GM18502 (cell line): ENCODE measurements at regions not wholly inside any gene's neighbourhood (a gene's known extent, or its start where the extent isn't known, plus 50 kb on each side); places are given as distances from the start of the nearest gene placed in this dataset.
"Not testable (repeated sequence)": the region's sequence is repeated elsewhere in the genome, so short reads cannot be mapped to it uniquely, and the experiment has no call there.

ENCODE experiments used
- ATAC-seq: cut with Tn5 transposase; IDR thresholded peaks from one replicate; pipeline ENCODE4 v1.9.1; 2021; ENCODE audit warnings: mild to moderate bottlenecking; ENCODE audit not compliant: unreplicated experiment, poor library complexity

GRCh38 chr20:48222595-48223180 lies 437.4 kb upstream of the SULF2 start:
- no peak for ATAC-seq

GRCh38 chr20:48220033-48220633 lies 434.9 kb upstream of the SULF2 start:
- no peak for ATAC-seq

- ATAC-seq, result no peak
Observed at GRCh38 chr20:48219306-48219705, 434.0 kb upstream of the SULF2 start.

- ATAC-seq, result no peak
Observed at GRCh38 chr20:48217190-48217589, 431.9 kb upstream of the SULF2 start.

GRCh38 chr20:48215536-48215935 lies 430.3 kb upstream of the SULF2 start:
- no peak for ATAC-seq

- no peak for ATAC-seq
Observed at GRCh38 chr20:48214601-48215000, 429.3 kb upstream of the SULF2 start.

GRCh38 chr20:48213635-48214034 lies 428.4 kb upstream of the SULF2 start:
- not testable (repeated sequence) for ATAC-seq

- ATAC-seq, result no peak
Observed at GRCh38 chr20:48212806-48213509, 427.7 kb upstream of the SULF2 start.

- ATAC-seq, result no peak
Observed at GRCh38 chr20:48211847-48212246, 426.6 kb upstream of the SULF2 start.

- ATAC-seq, result no peak
Observed at GRCh38 chr20:48211238-48211637, 426.0 kb upstream of the SULF2 start.

GRCh38 chr20:48210111-48211027 lies 425.1 kb upstream of the SULF2 start:
- no peak for ATAC-seq

GRCh38 chr20:48209102-48209501 lies 423.8 kb upstream of the SULF2 start:
- ATAC-seq, result no peak

- no peak for ATAC-seq
Observed at GRCh38 chr20:48208176-48208575, 422.9 kb upstream of the SULF2 start.

- no peak for ATAC-seq
Observed at GRCh38 chr20:48207505-48207904, 422.2 kb upstream of the SULF2 start.

- ATAC-seq, result no peak
Observed at GRCh38 chr20:48205786-48206185, 420.5 kb upstream of the SULF2 start.

GRCh38 chr20:48205281-48205782 lies 420.1 kb upstream of the SULF2 start:
- ATAC-seq, result no peak

- ATAC-seq, result no peak
Observed at GRCh38 chr20:48204499-48204898, 419.2 kb upstream of the SULF2 start.

GRCh38 chr20:48203252-48203651 lies 418.0 kb upstream of the SULF2 start:
- ATAC-seq, result no peak

GRCh38 chr20:48202334-48203113 lies 417.2 kb upstream of the SULF2 start:
- ATAC-seq, result no peak

- no peak for ATAC-seq
Observed at GRCh38 chr20:48201885-48202284, 416.6 kb upstream of the SULF2 start.
